HCT116 (cell line): ENCODE measurements at regions not wholly inside any gene's neighbourhood (a gene's known extent, or its start where the extent isn't known, plus 50 kb on each side); places are given as distances from the start of the nearest gene placed in this dataset.

Source experiments
- ATAC-seq: fragments of 200-7000 bp; cut with Tn5 transposase; 2 replicates; pipeline ENCODE4 v1.9.1; 2020; ENCODE audit warnings: mild to moderate bottlenecking, moderate library complexity
- BruUV-seq: library from RNA; stranded (reverse); fragments of 400-500 nt; replicated peaks from 2 replicates; lab custom pipeline; 2021; lab: Mats Ljungman, UMichigan
- CTCF ChIA-PET: fragments of 300-600 bp; sonication (Branson Sonifier 250); formaldehyde crosslinking; loops from one replicate; lab custom pipeline; 2021; ENCODE audit warnings: antibody characterized with exemption; lab: Charles Lee
- POLR2A ChIA-PET: fragments of 300-600, 350-600 bp; sonication (Branson Sonifier 250); formaldehyde crosslinking; loops from one replicate; lab custom pipeline; 2021; ENCODE audit warnings: antibody characterized with exemption; lab: Charles Lee
- RAD21 ChIA-PET, 2 experiments: fragments of 300-600 bp; sonication (Branson Sonifier 250); formaldehyde crosslinking; loops; one replicate each; lab custom pipeline; 2023; ENCODE audit warnings: low total read pairs in 2 of 2; ENCODE audit not compliant: uncharacterized antibody in 2 of 2, unreplicated experiment in 2 of 2, low non-redundant PET in 1 of 2; lab: Charles Lee
- DNase-seq: peaks from one replicate; pipeline ENCODE4 v3.0.0-alpha.2; 2010; ENCODE audit warnings: low read depth, low spot score
- H2AFZ ChIP-seq: fragments of 200-600 bp; shearing (Covaris generic), sonication (generic); 2 replicates; pipeline ENCODE4 v1.6.1; 2017; ENCODE audit warnings: low read depth, mixed run types, mixed read lengths, antibody characterized with exemption, low read length; ENCODE audit not compliant: poor library complexity, severe bottlenecking
- H3K27ac ChIP-seq: 2 replicates; pipeline ENCODE4 v1.5.1; 2012; ENCODE audit warnings: low read depth, low read length
- H3K27me3 ChIP-seq: fragments of 200-600 bp; sonication (generic); 2 replicates; pipeline ENCODE4 v1.6.1; 2016; ENCODE audit warnings: mixed run types, low read length, mixed read lengths; ENCODE audit not compliant: insufficient read depth
- H3K36me3 ChIP-seq, 2 experiments: fragments of 200-500 bp in 1 of 2; fragments of 200-600 bp in 1 of 2; sonication (Bioruptor generic) in 1 of 2; sonication (generic) in 1 of 2; 2 replicates each; pipeline versions ENCODE4 v1.5.1 to v1.6.1; 2014 to 2016; ENCODE audit warnings: low read length in 2 of 2, inconsistent platforms in 1 of 2, mixed read lengths in 1 of 2, mixed run types in 1 of 2; ENCODE audit not compliant: insufficient read depth in 2 of 2, control insufficient read depth in 1 of 2
- H3K4me1 ChIP-seq, 2 experiments: fragments of 200-600 bp in 1 of 2; sonication (generic) in 1 of 2; 2 replicates each; pipeline versions ENCODE4 v1.5.1 to v1.6.1; 2012 to 2017; ENCODE audit warnings: low read length in 2 of 2, inconsistent platforms in 1 of 2, mild to moderate bottlenecking in 1 of 2, mixed read lengths in 1 of 2, mixed run types in 1 of 2, moderate library complexity in 1 of 2; ENCODE audit not compliant: insufficient read depth in 2 of 2, control insufficient read depth in 1 of 2
- H3K4me2 ChIP-seq: fragments of 200-600 bp; sonication (generic); 2 replicates; pipeline ENCODE4 v1.6.1; 2017; ENCODE audit warnings: mixed run types, low read length, mixed read lengths
- H3K4me3 ChIP-seq, 2 experiments: fragments of 200-600 bp in 1 of 2; sonication (generic) in 1 of 2; replicated peaks in 1 of 2; 2 replicates each; pipeline ENCODE4 v1.5.1; 2011 to 2016; ENCODE audit warnings: low read length in 2 of 2, control low read depth in 1 of 2, low read depth in 1 of 2, mild to moderate bottlenecking in 1 of 2, mixed read lengths in 1 of 2, mixed run types in 1 of 2
- H3K79me2 ChIP-seq: fragments of 200-600 bp; sonication (generic); 2 replicates; pipeline ENCODE4 v1.6.1; 2017; ENCODE audit warnings: mild to moderate bottlenecking, mixed run types, low read length, moderate library complexity, mixed read lengths; ENCODE audit not compliant: insufficient read depth
- H3K9ac ChIP-seq: fragments of 200-600 bp; sonication (generic); 2 replicates; pipeline ENCODE4 v1.6.1; 2016; ENCODE audit warnings: low read length, mixed read lengths
- H3K9me2 ChIP-seq: fragments of 200-600 bp; sonication (generic), shearing (Covaris generic); 2 replicates; pipeline ENCODE4 v1.6.1; 2017; ENCODE audit warnings: mixed run types, mild to moderate bottlenecking, moderate library complexity; ENCODE audit not compliant: insufficient read depth
- H3K9me3 ChIP-seq, 2 experiments: fragments of 200-500 bp in 1 of 2; fragments of 200-600 bp in 1 of 2; sonication (Bioruptor generic) in 1 of 2; sonication (generic) in 1 of 2; 2 replicates each; pipeline ENCODE4 v1.6.1; 2014 to 2017; ENCODE audit warnings: low read length in 2 of 2, mixed read lengths in 2 of 2, inconsistent platforms in 1 of 2, low read depth in 1 of 2, mild to moderate bottlenecking in 1 of 2, mixed run types in 1 of 2, moderate library complexity in 1 of 2; ENCODE audit not compliant: control insufficient read depth in 1 of 2, insufficient read depth in 1 of 2
- H4K20me1 ChIP-seq: fragments of 200-600 bp; sonication (generic), shearing (Covaris generic); 2 replicates; pipeline ENCODE4 v1.6.1; 2017; ENCODE audit warnings: mixed run types, mild to moderate bottlenecking, moderate library complexity; ENCODE audit not compliant: insufficient read depth
- CEBPB ChIP-seq: IDR thresholded peaks from 2 replicates; pipeline ENCODE4 v1.6.1; 2012; ENCODE audit warnings: low read depth
- FOSL1 ChIP-seq: IDR thresholded peaks from 2 replicates; pipeline ENCODE4 v1.6.1; 2012; ENCODE audit warnings: low read depth
- POLR2A ChIP-seq: IDR thresholded peaks from 2 replicates; pipeline ENCODE4 v1.7.0; 2011; ENCODE audit warnings: borderline replicate concordance; ENCODE audit not compliant: insufficient read depth, insufficient read length; ENCODE audit errors: extremely low read depth
- SIN3A ChIP-seq: IDR thresholded peaks from 2 replicates; pipeline ENCODE4 v1.6.1; 2012; ENCODE audit warnings: low read depth
- intact Hi-C: fragments of 100-400 bp; cut with micrococcal nuclease; formaldehyde crosslinking; loops from 2 replicates; pipeline ENCODE4 v1.10.0; 2022
- TF ChIP-seq, protein P1 (sequence below), 3 experiments: fragments of 200-600 bp in 1 of 3; sonication (generic) in 1 of 3; IDR thresholded peaks in 2 of 3; conservative IDR thresholded peaks in 1 of 3; 2 replicates each; pipeline ENCODE4 v1.5.1; 2012 to 2017; ENCODE audit warnings: low read depth in 2 of 3, low read length in 2 of 3, antibody characterized with exemption in 1 of 3, borderline replicate concordance in 1 of 3, control low read depth in 1 of 3, mild to moderate bottlenecking in 1 of 3, mixed read lengths in 1 of 3, mixed run types in 1 of 3, moderate library complexity in 1 of 3; ENCODE audit not compliant: insufficient read depth in 1 of 3

DNA sequence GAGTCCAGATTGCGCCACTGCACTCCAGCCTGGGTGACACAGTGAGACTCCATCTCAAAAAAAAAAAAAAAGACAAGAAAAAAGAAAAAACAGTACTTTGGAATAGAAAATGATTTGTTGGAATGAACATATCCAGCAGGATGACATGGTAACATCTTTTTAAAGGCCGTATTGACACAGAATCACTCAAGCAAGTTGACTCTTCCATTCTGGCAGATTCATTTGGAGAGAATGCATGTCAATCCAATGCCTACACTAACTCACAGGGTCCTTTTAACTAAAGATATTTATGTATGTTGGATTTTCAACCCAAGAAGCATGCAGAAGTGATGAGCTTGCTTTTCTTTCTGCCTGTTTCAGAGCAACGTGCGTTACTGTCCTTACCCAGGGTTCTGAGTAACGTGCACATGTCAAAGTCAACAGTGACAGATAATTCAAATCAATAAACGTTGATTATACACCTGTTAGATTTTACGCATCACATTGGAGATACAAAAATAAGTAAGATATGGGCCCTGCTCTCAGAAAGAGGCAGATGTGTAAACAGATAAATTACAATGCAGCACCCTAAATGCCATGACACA lies 77.1 kb upstream of the FNDC3B start:
- H3K9me2 ChIP-seq, result no peaks in the 10 kb centered on the region
- intact Hi-C loops, result loop anchor here (5.0 kb wide), 1 partner anchor 75 kb away; the partner anchor contains the start of gene FNDC3B
- peaks cover 15 to 29% of the 10 kb centered on the region in 2 experiments for H3K4me1 ChIP-seq
- H3K9ac ChIP-seq, result no peak overlapping the region
- DNase-seq (no peak), ATAC-seq (no peak)
- H3K27ac ChIP-seq, result no peak overlapping the region
- no peaks in the 10 kb centered on the region for H3K79me2 ChIP-seq
- RAD21 ChIA-PET, result no interaction called here
- no TSS peak for BruUV-seq
- no peak overlapping the region for H3K4me2 ChIP-seq
- no peaks in the 10 kb centered on the region for H3K27me3 ChIP-seq
- no peaks in the 10 kb centered on the region for H4K20me1 ChIP-seq
- no peaks in the 10 kb centered on the region for H3K36me3 ChIP-seq
- H3K9me3 ChIP-seq, result no peaks in the 10 kb centered on the region
- POLR2A ChIA-PET, result no interaction called here
- no peak overlapping the region for H3K4me3 ChIP-seq
- TF ChIP-seq FOSL1 (no peak), SIN3A (no peak)
- TF ChIP-seq, protein P1, sequence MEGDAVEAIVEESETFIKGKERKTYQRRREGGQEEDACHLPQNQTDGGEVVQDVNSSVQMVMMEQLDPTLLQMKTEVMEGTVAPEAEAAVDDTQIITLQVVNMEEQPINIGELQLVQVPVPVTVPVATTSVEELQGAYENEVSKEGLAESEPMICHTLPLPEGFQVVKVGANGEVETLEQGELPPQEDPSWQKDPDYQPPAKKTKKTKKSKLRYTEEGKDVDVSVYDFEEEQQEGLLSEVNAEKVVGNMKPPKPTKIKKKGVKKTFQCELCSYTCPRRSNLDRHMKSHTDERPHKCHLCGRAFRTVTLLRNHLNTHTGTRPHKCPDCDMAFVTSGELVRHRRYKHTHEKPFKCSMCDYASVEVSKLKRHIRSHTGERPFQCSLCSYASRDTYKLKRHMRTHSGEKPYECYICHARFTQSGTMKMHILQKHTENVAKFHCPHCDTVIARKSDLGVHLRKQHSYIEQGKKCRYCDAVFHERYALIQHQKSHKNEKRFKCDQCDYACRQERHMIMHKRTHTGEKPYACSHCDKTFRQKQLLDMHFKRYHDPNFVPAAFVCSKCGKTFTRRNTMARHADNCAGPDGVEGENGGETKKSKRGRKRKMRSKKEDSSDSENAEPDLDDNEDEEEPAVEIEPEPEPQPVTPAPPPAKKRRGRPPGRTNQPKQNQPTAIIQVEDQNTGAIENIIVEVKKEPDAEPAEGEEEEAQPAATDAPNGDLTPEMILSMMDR (IDR thresholded peaks at IDR 0.05 in 2 of 3, conservative IDR thresholded peaks at IDR 0.05 in 1 of 3; ENCODE audit: borderline replicate concordance in 1 of 3, insufficient read depth in 1 of 3, low read depth in 2 of 3, low read length in 2 of 3), result no peak
- H2AFZ ChIP-seq, result no peak overlapping the region
- CTCF ChIA-PET, result no interaction called here

DNA sequence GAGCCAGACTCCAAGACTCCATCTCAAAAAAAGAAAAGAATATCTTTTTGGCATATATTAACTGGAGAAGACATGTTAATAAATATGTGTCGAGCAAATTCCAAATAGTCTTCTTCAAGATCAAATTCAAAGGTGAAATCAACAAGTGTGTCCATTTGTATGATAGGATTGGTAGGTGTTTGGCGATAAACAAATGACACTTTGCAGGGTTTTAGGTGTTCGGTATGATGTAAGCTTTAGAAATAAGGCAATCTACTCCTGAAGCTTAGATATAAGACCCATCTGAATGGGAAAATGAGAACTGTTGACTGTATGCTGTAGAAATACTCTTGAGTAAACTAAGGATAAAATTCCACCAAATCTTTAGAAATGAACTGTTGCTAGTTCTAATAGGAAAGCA lies 75.8 kb upstream of the FNDC3B start:
- TF ChIP-seq CEBPB (0 out of 2 replicates have a peak, but pooled peaks have one; percentile 13), POLR2A (no peak)
- CTCF ChIA-PET, result no interaction called here
- intact Hi-C loops, result loop anchor here (5.0 kb wide), 1 partner anchor 74 kb away; the partner anchor contains the start of gene FNDC3B

More for the DNA sequence above, 75.8 kb upstream of the FNDC3B start:
- no peak for DNase-seq
- ChIA-PET RAD21 (no interaction called here), POLR2A (no interaction called here)
- Histone ChIP-seq H3K9me3 (no peaks in the 10 kb centered on the region), H3K4me2 (no peak overlapping the region), H3K4me1 (peaks cover 19 to 33% of the 10 kb centered on the region in 2 experiments), H4K20me1 (no peaks in the 10 kb centered on the region), H3K36me3 (no peaks in the 10 kb centered on the region), H3K9me2 (no peaks in the 10 kb centered on the region), H3K9ac (no peak overlapping the region), H3K27ac (no peak overlapping the region), H3K27me3 (no peaks in the 10 kb centered on the region), H3K79me2 (no peaks in the 10 kb centered on the region), H3K4me3 (no peak overlapping the region), H2AFZ (no peak overlapping the region)
- BruUV-seq, result no TSS peak
- ATAC-seq, result no peak
